Stimulated activated CD4-positive, alpha-beta T cell treated with anti-CD3 and anti-CD28 coated beads, TNF-alpha, amount 100 ng/mL, for 48 hours (primary cell): ENCODE measurements at regions not wholly inside any gene's neighbourhood (a gene's known extent, or its start where the extent isn't known, plus 50 kb on each side); places are given as distances from the start of the nearest gene placed in this dataset.
"Not testable (repeated sequence)": the region's sequence is repeated elsewhere in the genome, so short reads cannot be mapped to it uniquely, and the experiment has no call there.

ENCODE experiments used
- DNase-seq, 3 donors: peaks; one replicate each; pipeline ENCODE4 v3.0.0-alpha.2; 2020; ENCODE audit warnings: low read depth in 3 of 3

- no peak for DNase-seq
Observed at GRCh38 chr2:207216457-207216856, 50.7 kb upstream of the KLF7 start.

- no peak for DNase-seq
Observed at GRCh38 chr2:207217442-207217841, 51.7 kb upstream of the KLF7 start.

- no peak for DNase-seq
Observed at GRCh38 chr2:207219081-207219630, 53.4 kb upstream of the KLF7 start.

- no peak for DNase-seq
Observed at GRCh38 chr2:207219676-207220501, 54.1 kb upstream of the KLF7 start.

- DNase-seq = no peak
Observed at GRCh38 chr2:207221731-207222130, 56.0 kb upstream of the KLF7 start.

GRCh38 chr2:207223051-207223450 is 57.3 kb upstream of the KLF7 start:
- DNase-seq = no peak

GRCh38 chr2:207224381-207224780 is 58.6 kb upstream of the KLF7 start:
- no peak for DNase-seq

GRCh38 chr2:207224791-207225482 is 59.2 kb upstream of the KLF7 start:
- DNase-seq = peak in 2 of 3 donors; percentile 56 to 65

- DNase-seq = no peak
Observed at GRCh38 chr2:207225773-207226172, 60.0 kb upstream of the KLF7 start.

GRCh38 chr2:207226243-207226642 is 60.5 kb upstream of the KLF7 start:
- DNase-seq = no peak

- DNase-seq = no peak
Observed at GRCh38 chr2:207226671-207227061, 60.9 kb upstream of the KLF7 start.

- no peak for DNase-seq
Observed at GRCh38 chr2:207227062-207227748, 61.5 kb upstream of the KLF7 start.

- no peak for DNase-seq
Observed at GRCh38 chr2:207227749-207228145, 62.0 kb upstream of the KLF7 start.

- no peak for DNase-seq
Observed at GRCh38 chr2:207228402-207228801, 62.7 kb upstream of the KLF7 start.

- DNase-seq = no peak
Observed at GRCh38 chr2:207229161-207229560, 63.4 kb upstream of the KLF7 start.

- DNase-seq = no peak
Observed at GRCh38 chr2:207230261-207231105, 64.7 kb upstream of the KLF7 start.

- no peak for DNase-seq
Observed at GRCh38 chr2:207231106-207231865, 65.5 kb upstream of the KLF7 start.

- no peak for DNase-seq
Observed at GRCh38 chr2:207231967-207232366, 66.2 kb upstream of the KLF7 start.

GRCh38 chr2:207233141-207233540 is 67.4 kb upstream of the KLF7 start:
- not testable (repeated sequence) for DNase-seq

GRCh38 chr2:207233731-207234130 is 68.0 kb upstream of the KLF7 start:
- DNase-seq = no peak

- no peak for DNase-seq
Observed at GRCh38 chr2:207235621-207236020, 69.9 kb upstream of the KLF7 start.
